Breast epithelium (tissue), 4 donors: ENCODE measurements at regions not wholly inside any gene's neighbourhood (a gene's known extent, or its start where the extent isn't known, plus 50 kb on each side); places are given as distances from the start of the nearest gene placed in this dataset.

Experiments
- DNase-seq, 2 donors: peaks; one replicate each; pipeline ENCODE4 v3.0.0-alpha.2; 2019; ENCODE audit warnings: low spot score in 2 of 2
- H3K27ac ChIP-seq, 2 donors: fragments of 200-600 bp; sonication (generic) in 1 of 2; one replicate each; pipeline ENCODE4 v1.5.1; 2016 to 2019; ENCODE audit warnings: mild to moderate bottlenecking in 1 of 2
- H3K27me3 ChIP-seq, 2 donors: fragments of 200-600 bp; sonication (generic) in 1 of 2; one replicate each; pipeline versions ENCODE4 v1.5.1 to v1.6.0; 2017 to 2019; ENCODE audit warnings: control low read depth in 1 of 2, mild to moderate bottlenecking in 1 of 2
- H3K36me3 ChIP-seq: fragments of 200-600 bp; one replicate; pipeline ENCODE4 v1.5.1; 2019
- H3K4me1 ChIP-seq, 2 donors: fragments of 200-600 bp; sonication (generic); one replicate each; pipeline ENCODE4 v1.5.1; 2016 to 2019; ENCODE audit warnings: control low read depth in 1 of 2
- H3K4me3 ChIP-seq, 3 donors: fragments of 200-600 bp; sonication (generic); 1 replicate in 2 of 3; 2 replicates in 1 of 3; pipeline ENCODE4 v1.5.1; 2016 to 2019; ENCODE audit warnings: mild to moderate bottlenecking in 3 of 3, moderate library complexity in 2 of 3
- H3K9me3 ChIP-seq, 2 donors: fragments of 200-600 bp; sonication (generic) in 1 of 2; one replicate each; pipeline ENCODE4 v1.5.1; 2016 to 2019; ENCODE audit warnings: control low read depth in 1 of 2
- POLR2A ChIP-seq: fragments of 450-650 bp; IDR thresholded peaks from one replicate; pipeline ENCODE4 v1.6.1; 2016; ENCODE audit warnings: antibody characterized with exemption, mild to moderate bottlenecking, moderate library complexity
- POLR2AphosphoS5 ChIP-seq, 3 donors: sonication (generic); formaldehyde crosslinking; IDR thresholded peaks; one replicate each; pipeline ENCODE4 v1.6.1; 2017; ENCODE audit warnings: antibody characterized with exemption in 3 of 3
- intact Hi-C: fragments of 100-400 bp; cut with DNase I; formaldehyde crosslinking; loops from one replicate; pipeline ENCODE4 v1.15.1; 2023; ENCODE audit warnings: low total_unique reads
- TF ChIP-seq, protein P1 (sequence below), 3 donors: fragments of 450-650 bp; IDR thresholded peaks; one replicate each; pipeline ENCODE4 v1.5.1; 2016 to 2017; ENCODE audit warnings: antibody characterized with exemption in 3 of 3, mild to moderate bottlenecking in 3 of 3, moderate library complexity in 3 of 3

DNA sequence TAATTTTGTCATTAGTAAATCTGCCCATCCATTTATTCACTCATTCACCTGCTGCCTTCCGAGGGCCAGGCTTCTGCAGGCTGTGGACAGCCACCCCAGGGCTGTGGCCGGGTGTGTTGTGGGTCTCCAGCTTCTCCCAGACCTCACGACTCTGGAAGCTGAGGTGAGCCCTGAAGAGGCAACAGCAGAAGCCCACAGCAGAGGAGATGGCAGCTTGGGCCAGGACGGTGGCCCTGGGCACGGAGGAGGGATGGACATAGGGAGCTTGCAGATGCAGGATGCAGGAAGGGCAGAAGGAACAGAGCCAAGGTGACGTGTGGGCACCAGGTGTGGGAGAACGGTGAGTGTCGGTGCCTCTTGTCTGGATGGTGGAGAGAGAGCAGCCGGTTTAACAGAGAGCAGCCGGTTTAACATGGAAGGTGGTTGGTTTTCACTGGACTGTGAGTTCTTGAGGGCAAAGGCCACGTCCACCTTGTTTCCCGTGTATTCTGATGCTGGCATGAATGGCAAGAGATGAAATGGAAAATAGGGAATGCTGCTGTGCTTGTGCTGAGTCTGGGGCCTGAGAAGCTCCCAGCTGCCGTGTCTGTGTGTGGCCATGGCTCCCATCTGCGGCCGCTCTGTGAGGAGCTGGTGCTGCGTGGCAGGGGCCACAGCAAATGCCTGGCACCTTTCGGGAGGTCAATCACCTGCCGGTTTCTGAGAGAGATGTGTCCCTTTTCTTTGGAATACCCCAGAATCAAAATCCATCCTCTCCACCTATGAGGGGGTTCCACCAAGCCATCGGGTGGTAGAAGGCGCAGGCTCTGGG lies 669.9 kb downstream of the BRD1 start:
- Histone ChIP-seq H3K27me3 (peaks cover 0 to 72% of the 10 kb centered on the region in 2 donors), H3K27ac (no peak overlapping the region), H3K4me1 (no peaks in the 10 kb centered on the region), H3K4me3 (no peak overlapping the region), H3K9me3 (peaks cover 0 to 6% of the 10 kb centered on the region in 2 donors), H3K36me3 (no peaks in the 10 kb centered on the region)
- TF ChIP-seq, protein P1, sequence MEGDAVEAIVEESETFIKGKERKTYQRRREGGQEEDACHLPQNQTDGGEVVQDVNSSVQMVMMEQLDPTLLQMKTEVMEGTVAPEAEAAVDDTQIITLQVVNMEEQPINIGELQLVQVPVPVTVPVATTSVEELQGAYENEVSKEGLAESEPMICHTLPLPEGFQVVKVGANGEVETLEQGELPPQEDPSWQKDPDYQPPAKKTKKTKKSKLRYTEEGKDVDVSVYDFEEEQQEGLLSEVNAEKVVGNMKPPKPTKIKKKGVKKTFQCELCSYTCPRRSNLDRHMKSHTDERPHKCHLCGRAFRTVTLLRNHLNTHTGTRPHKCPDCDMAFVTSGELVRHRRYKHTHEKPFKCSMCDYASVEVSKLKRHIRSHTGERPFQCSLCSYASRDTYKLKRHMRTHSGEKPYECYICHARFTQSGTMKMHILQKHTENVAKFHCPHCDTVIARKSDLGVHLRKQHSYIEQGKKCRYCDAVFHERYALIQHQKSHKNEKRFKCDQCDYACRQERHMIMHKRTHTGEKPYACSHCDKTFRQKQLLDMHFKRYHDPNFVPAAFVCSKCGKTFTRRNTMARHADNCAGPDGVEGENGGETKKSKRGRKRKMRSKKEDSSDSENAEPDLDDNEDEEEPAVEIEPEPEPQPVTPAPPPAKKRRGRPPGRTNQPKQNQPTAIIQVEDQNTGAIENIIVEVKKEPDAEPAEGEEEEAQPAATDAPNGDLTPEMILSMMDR (IDR thresholded peaks at IDR 0.05) = no peak
- TF ChIP-seq POLR2AphosphoS5 (IDR thresholded peaks at IDR 0.05) (no peak), POLR2A (no peak)
- intact Hi-C loops = no loop called here
- DNase-seq = peak in 1 of 2 donors; percentile 24

DNA sequence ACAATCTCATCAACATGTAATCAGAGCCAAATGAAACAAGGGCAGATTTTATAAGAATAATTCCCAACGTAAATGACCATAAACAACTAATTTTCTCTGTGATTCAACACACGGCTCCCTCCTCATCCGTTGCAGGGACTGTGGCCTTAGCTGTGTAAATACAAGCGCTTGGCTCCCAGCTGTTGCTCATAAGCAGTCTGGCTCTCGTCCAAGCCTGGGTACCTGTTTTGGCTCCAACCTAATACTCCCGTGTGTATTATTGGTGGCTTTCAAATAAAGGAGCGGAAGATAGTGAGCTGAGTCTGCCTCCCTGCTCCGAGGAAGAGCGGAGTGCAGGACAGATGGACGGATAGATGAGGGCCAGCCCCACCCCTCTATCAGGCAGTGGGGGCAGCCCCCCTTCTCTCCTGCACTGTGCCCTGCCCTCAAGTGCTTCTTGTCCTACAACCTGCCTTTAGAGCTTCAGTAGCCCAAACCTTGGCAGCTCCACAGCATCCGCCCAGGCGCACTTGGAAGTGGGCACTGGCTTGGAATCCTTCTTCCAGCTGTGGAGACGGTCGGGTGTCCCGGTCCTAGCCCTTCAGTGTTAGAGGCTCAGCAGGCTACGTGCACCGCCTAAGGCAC lies 670.9 kb downstream of the BRD1 start:
- Histone ChIP-seq H3K27ac (no peak overlapping the region), H3K9me3 (peaks cover 0 to 6% of the 10 kb centered on the region in 2 donors), H3K36me3 (no peaks in the 10 kb centered on the region), H3K4me3 (no peak overlapping the region), H3K4me1 (no peaks in the 10 kb centered on the region), H3K27me3 (peaks cover 0 to 74% of the 10 kb centered on the region in 2 donors)
- intact Hi-C loops = no loop called here
- TF ChIP-seq POLR2AphosphoS5 (IDR thresholded peaks at IDR 0.05) (no peak), POLR2A (no peak)
- TF ChIP-seq, protein P1 (IDR thresholded peaks at IDR 0.05) = no peak
- no peak for DNase-seq

DNA sequence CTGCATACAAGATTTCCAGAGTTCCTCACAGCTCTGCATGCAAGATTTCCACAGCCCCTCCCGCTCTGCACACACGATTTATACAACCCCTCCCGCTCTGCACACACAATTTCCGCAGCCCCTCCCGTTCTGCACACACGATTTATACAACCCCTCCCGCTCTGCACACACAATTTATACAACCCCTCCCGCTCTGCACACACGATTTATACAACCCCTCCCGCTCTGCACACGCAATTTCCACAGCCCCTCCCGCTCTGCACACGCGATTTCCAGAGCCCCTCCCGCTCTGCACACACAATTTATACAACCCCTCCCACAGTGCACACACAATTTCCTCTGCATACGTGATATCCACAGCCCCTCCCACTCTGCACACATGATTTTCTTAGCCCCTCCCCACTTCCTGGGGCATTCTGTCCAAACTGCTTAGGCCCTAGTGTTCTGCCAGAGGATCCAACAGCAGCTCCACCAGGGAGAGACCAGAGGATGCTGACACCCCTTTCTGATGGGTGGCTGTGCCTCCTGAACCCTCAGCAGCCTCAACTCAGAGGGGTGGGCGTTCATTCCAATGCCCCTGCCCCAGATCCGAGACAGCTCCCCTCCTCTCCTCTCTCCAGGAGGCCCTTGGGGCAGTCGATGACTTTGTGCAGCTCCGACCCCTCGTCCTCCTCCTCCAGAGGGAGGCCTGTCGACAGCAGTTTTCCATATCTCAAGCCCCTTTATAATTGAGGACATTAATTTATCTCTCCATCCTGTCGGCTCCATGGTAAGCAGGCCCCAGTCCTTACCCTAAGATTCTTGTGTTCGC lies 671.7 kb downstream of the BRD1 start:
- no peak for DNase-seq
- no peaks in the 10 kb centered on the region for H3K36me3 ChIP-seq
- H3K4me3 ChIP-seq = no peak overlapping the region
- H3K9me3 ChIP-seq = peaks cover 0 to 6% of the 10 kb centered on the region in 2 donors
- intact Hi-C loops = no loop called here
- H3K4me1 ChIP-seq = no peaks in the 10 kb centered on the region
- H3K27ac ChIP-seq = no peak overlapping the region
- TF ChIP-seq, protein P1 (IDR thresholded peaks at IDR 0.05) = no peak
- TF ChIP-seq POLR2AphosphoS5 (IDR thresholded peaks at IDR 0.05) (no peak), POLR2A (no peak)
- H3K27me3 ChIP-seq = peaks cover 0 to 73% of the 10 kb centered on the region in 2 donors

DNA sequence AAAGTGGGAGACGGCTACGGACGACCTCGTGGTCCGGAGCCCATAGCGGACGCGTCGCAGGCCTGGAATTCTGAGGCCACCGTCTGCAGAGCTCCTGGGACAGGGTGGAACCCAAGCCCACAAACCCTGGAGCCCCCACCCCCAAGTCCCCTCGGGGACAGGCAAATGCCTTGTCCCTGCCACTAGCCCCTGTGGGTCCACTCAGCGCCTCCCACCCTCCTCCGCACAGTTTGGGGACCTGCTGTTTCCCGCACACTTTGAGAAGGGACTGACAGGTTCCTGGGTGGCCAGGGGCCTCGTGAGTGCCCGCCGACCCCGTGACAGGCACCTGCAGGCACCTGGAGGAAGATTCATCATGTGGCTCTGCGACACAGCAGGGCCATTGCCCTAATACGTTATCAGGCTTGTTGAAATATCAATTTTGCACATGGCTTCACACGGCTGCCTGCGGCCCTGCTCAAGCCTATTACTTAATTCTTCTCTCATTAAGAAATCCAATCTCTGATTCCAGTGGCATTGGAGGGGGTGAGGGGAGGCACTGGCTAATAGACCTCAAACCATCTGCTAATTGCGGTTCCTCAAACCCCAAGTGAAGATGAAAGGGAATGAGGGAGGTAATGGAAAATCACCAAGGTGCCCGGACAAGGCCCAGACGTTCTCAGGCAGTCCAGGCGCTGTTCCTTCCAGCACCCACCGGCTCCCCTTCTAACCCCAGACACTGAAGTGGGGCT lies 672.5 kb downstream of the BRD1 start:
- H3K27me3 ChIP-seq = peaks cover 0 to 72% of the 10 kb centered on the region in 2 donors

More for the DNA sequence above, 672.5 kb downstream of the BRD1 start:
- no peak overlapping the region for H3K27ac ChIP-seq
- no peak for DNase-seq
- no peaks in the 10 kb centered on the region for H3K36me3 ChIP-seq
- no peaks in the 10 kb centered on the region for H3K4me1 ChIP-seq
- intact Hi-C loops = no loop called here
- H3K4me3 ChIP-seq = no peak overlapping the region
- TF ChIP-seq POLR2AphosphoS5 (IDR thresholded peaks at IDR 0.05) (no peak), POLR2A (no peak)
- TF ChIP-seq, protein P1 (IDR thresholded peaks at IDR 0.05) = no peak
- peaks cover 0 to 6% of the 10 kb centered on the region in 2 donors for H3K9me3 ChIP-seq
